CD4-positive, alpha-beta T cell treated with Interleukin-10 for 1 hour (primary cell): ENCODE measurements at regions not wholly inside any gene's neighbourhood (a gene's known extent, or its start where the extent isn't known, plus 50 kb on each side); places are given as distances from the start of the nearest gene placed in this dataset.

Experiments used
- DNase-seq: peaks from one replicate; pipeline ENCODE4 v3.0.0-alpha.2; 2020

DNA sequence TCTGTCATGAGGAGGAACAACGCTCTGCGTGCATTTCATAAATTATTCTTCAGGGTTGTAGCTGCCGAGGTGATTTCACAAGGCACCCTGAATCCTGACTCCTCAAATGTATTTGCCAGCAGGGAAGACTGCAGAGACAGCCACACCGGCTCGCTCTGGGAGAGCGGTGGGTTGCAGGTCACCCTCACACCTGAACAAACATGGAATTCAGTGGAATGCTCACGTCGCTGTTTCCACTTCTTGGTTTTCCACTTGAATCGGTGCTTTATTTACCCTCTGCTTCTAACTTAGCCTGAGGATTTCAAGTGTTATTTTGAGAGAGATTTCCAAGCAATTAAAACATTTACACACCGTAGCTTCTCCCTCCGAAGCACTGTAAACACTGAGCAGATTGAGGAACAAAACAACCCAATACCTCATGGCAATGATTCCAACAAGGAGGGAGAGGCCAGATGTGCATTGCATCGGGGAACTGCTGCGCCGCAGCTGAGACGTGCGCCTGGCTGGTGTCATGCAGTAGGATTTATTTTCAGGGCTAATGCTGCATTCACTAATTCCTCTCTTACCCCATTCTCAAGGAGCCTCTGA, 59.5 kb upstream of the GGTLC1 start:
- DNase-seq, result no peak

GRCh38 chr20:24046888-24047287, 58.3 kb upstream of the GGTLC1 start:
- no peak for DNase-seq

DNA sequence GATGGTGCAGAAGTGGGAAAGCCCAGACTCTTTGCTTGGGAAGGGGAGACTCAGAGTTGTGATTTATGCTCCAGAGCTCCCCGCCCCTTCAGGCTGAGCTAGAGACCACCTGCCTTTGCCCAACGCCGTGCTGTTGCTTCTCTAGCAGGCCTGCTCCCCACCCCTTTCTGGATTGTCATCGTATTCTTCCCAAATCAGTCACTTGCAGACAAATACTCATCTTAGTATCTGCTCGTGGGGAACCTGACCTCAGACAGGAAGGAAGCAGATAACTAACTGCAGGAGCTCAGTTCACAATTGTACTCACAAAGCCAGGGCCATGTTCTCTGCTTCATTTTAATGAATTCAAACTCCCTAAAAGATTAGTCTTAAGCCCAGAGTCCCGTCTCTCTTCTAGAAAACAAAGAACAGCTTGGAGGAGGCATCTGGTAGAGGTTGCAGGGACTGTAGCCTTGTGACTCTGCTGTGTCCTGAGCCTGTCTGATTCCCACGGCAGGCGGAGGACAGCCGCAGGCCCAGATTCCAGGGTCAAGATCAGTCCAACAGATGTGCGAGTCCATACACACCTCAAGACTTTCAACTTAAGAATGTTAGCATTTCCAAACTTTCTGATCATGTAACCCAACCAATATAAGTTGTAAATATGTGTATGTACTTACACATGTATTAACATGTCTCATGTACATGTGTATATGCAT, 57.2 kb upstream of the GGTLC1 start:
- peak; percentile 37 for DNase-seq

GRCh38 chr20:24043294-24043693, 54.7 kb upstream of the GGTLC1 start:
- DNase-seq, result no peak

- DNase-seq, result no peak
Observed at GRCh38 chr20:24042646-24043045, 54.1 kb upstream of the GGTLC1 start.

- DNase-seq, result no peak
Observed at GRCh38 chr20:24040896-24041459, 52.4 kb upstream of the GGTLC1 start.

DNA sequence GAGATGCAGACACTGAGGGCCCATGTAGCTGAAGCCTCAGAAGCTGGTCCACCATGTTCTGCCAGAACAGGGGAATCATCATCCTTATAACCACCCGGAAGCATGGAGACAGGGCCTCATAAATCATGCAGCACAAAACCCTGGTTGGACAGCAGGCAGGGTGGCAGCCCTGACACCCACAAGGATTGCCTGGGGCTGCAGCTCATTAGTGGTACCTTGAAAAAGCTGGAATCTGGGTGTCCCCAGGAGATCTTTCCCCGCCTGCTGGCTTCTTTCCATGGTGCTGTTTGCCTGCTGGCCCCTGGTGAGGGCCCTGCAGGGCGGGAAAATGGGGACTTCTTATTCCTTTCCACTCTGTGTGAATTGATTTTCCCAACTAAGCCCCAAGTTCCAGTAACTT, 50.6 kb upstream of the GGTLC1 start:
- no peak for DNase-seq
